Frontal cortex (tissue), 3 donors: ENCODE measurements at regions not wholly inside any gene's neighbourhood (a gene's known extent, or its start where the extent isn't known, plus 50 kb on each side); places are given as distances from the start of the nearest gene placed in this dataset.
"Not testable (repeated sequence)": the region's sequence is repeated elsewhere in the genome, so short reads cannot be mapped to it uniquely, and the experiment has no call there.

Experiments
- DNase-seq, 2 donors: peaks; one replicate each; pipeline ENCODE4 v3.0.0; 2012; ENCODE audit warnings: low spot score in 2 of 2
- FAIRE-seq: peaks from 2 replicates; lab custom pipeline; 2012; peaks lifted over from hg19 to GRCh38; lab: Jason Lieb, UNC
- donor health status: control.
- donor health status: control.
- donor health status: control.

- FAIRE-seq, DNase-seq: not testable (repeated sequence)
Measured at GRCh38 chr1:189810639-189811038, 667.0 kb downstream of the BRINP3 start.

GRCh38 chr1:189811960-189812359 is 665.7 kb downstream of the BRINP3 start:
- no peak for FAIRE-seq
- no peak for DNase-seq

- FAIRE-seq (no peak), DNase-seq (no peak)
Measured at GRCh38 chr1:189816558-189816957, 661.1 kb downstream of the BRINP3 start.

GRCh38 chr1:189819751-189820150 is 657.9 kb downstream of the BRINP3 start:
- DNase-seq (no peak), FAIRE-seq (no peak)

GRCh38 chr1:189821833-189822232 is 655.8 kb downstream of the BRINP3 start:
- FAIRE-seq: no peak
- DNase-seq: no peak

GRCh38 chr1:189834813-189835212 is 642.9 kb downstream of the BRINP3 start:
- FAIRE-seq: no peak
- DNase-seq: no peak

GRCh38 chr1:189847613-189848012 is 630.1 kb downstream of the BRINP3 start:
- FAIRE-seq (no peak), DNase-seq (no peak)

- DNase-seq (no peak), FAIRE-seq (no peak)
Measured at GRCh38 chr1:189851806-189852367, 625.8 kb downstream of the BRINP3 start.

GRCh38 chr1:189859385-189859977 is 618.2 kb downstream of the BRINP3 start:
- FAIRE-seq: no peak
- no peak for DNase-seq

GRCh38 chr1:189866606-189867005 is 611.1 kb downstream of the BRINP3 start:
- FAIRE-seq (no peak), DNase-seq (no peak)

GRCh38 chr1:189868021-189868420 is 609.6 kb downstream of the BRINP3 start:
- DNase-seq (no peak), FAIRE-seq (no peak)

- FAIRE-seq: no peak
- DNase-seq: no peak
Measured at GRCh38 chr1:189874715-189875435, 602.8 kb downstream of the BRINP3 start.

- DNase-seq (no peak), FAIRE-seq (no peak)
Measured at GRCh38 chr1:189880135-189880534, 597.5 kb downstream of the BRINP3 start.

GRCh38 chr1:189899686-189900425 is 577.8 kb downstream of the BRINP3 start:
- no peak for DNase-seq

GRCh38 chr1:189904509-189904908 is 573.2 kb downstream of the BRINP3 start:
- no peak for FAIRE-seq
- no peak for DNase-seq

More at GRCh38 chr1:189899686-189900425, 577.8 kb downstream of the BRINP3 start:
- FAIRE-seq: no peak

GRCh38 chr1:189908113-189908512 is 569.6 kb downstream of the BRINP3 start:
- FAIRE-seq: no peak

GRCh38 chr1:189921613-189922012 is 556.1 kb downstream of the BRINP3 start:
- no peak for FAIRE-seq
- DNase-seq: no peak

More at GRCh38 chr1:189908113-189908512, 569.6 kb downstream of the BRINP3 start:
- DNase-seq: no peak

- DNase-seq (no peak), FAIRE-seq (no peak)
Measured at GRCh38 chr1:189927641-189928040, 550.0 kb downstream of the BRINP3 start.

GRCh38 chr1:189929501-189930099 is 548.1 kb downstream of the BRINP3 start:
- no peak for DNase-seq
- FAIRE-seq: no peak

GRCh38 chr1:189936861-189937260 is 540.8 kb downstream of the BRINP3 start:
- DNase-seq: no peak
- no peak for FAIRE-seq
